ENCODE measurements at regions not wholly inside any gene's neighbourhood (a gene's known extent, or its start where the extent isn't known, plus 50 kb on each side); places are given as distances from the start of the nearest gene placed in this dataset.

- TF ChIP-seq POLR2A (IDR thresholded peaks at IDR 0.05; ENCODE audit: low read length) = no peak
- no peak for TF ChIP-seq GATA1 (IDR thresholded peaks at IDR 0.05; ENCODE audit: low read depth, low read length)
These were observed 407.0 kb downstream of the PTPRU start for GRCh38 chr1:29643281-29643680.

All from erythroblast (primary cell).